MM.1S (cell line): ENCODE measurements at regions not wholly inside any gene's neighbourhood (a gene's known extent, or its start where the extent isn't known, plus 50 kb on each side); places are given as distances from the start of the nearest gene placed in this dataset.

Experiments
- CTCF ChIP-seq: fragments of 300-600 bp; sonication (generic); IDR thresholded peaks from 2 replicates; pipeline ENCODE4 v1.5.1; 2016; ENCODE audit warnings: antibody characterized with exemption, low read length, mixed read lengths
- EZH2 ChIP-seq: fragments of 300-600 bp; sonication (generic); optimal IDR thresholded peaks from 2 replicates; pipeline ENCODE3; 2017; ENCODE audit warnings: low read depth, mild to moderate bottlenecking, antibody characterized with exemption, low read length, mixed read lengths

- TF ChIP-seq CTCF (no peak), EZH2 (no peak)
These were observed 68.7 kb downstream of the ARF6 start for GRCh38 chr14:49961270-49962222.
